NCI-H748 (cell line): ENCODE measurements at regions not wholly inside any gene's neighbourhood (a gene's known extent, or its start where the extent isn't known, plus 50 kb on each side); places are given as distances from the start of the nearest gene placed in this dataset.
"Not testable (repeated sequence)": the region's sequence is repeated elsewhere in the genome, so short reads cannot be mapped to it uniquely, and the experiment has no call there.

Experiments used
- DNase-seq: peaks from one replicate; lab custom pipeline; 2025; ENCODE audit not compliant: unreplicated experiment; lab: John Stamatoyannopoulos, UW

DNA sequence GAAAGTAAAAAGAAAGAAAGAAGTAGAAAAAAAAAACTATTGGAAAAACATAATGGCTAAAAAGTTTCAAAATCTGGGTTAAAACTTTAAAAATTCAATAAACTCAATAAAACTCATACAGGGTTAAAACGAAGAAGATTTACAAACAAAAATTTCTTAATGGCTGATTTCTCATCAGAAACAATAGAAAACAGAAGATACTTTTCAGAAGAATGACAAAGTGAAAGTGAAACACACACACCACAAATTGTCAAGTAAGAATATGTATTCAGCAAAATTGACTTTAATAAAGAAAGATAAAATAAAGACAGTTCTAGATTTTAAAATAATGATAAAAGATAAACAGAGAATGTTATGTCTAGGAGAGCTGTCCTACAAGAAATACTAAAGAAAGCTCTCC lies 618.9 kb upstream of the GJE1 start:
- peak; percentile 32 for DNase-seq

DNA sequence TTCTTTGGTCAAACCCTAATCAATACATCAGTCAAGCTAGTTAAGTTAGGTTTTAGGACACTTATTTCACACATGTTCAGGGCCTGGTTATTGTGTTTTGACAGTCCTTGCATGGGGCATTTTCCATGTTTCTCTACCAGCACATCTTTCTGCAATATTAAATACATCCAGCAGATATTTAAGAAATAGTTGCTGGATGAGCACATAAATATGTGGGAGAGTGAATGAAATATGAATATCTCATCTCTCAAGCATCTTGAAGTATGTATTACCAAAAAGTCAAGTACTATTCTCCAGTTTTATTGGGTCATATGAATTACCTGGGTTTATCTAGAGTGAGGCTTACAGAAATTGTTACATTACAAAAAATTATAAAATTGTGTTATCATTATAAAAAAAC lies 621.9 kb upstream of the GJE1 start:
- DNase-seq: no peak

DNA sequence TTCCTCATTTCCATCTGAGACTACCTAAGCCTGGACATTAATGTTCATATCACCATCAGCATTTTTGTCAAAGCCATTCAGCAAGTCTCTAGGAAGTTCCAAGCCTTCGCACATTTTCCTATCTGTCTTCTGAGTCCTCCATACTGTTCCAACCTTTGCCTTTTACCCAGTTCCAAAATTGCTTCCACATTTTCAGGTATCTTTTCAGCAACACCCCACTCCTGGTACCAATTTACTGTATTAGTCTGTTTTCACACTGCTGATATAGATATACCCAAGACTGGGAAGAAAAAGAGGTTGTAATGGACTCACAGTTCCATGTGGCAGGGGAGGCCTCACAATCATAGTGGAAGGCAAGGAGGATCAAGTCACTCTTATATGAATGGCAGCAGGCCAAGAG lies 626.7 kb upstream of the GJE1 start:
- DNase-seq: not testable (repeated sequence)

DNA sequence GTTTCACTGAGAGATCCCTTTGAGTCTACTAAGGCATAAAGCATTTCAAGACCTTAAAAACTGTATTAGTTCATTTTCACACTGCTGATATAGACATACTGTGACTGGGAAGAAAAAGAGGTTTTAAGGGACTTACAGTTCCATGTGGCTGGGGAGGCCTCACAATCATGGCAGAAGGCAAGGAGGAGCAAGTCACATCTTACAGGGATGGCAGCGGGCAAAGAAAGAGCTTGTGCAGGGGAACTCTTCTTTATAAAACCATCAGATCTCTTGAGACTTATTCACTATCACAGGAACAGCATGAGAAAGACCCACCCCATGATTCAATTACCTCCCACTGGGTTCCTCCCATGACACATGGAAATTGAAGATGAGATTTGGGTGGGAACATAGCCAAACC lies 628.4 kb upstream of the GJE1 start:
- not testable (repeated sequence) for DNase-seq

DNA sequence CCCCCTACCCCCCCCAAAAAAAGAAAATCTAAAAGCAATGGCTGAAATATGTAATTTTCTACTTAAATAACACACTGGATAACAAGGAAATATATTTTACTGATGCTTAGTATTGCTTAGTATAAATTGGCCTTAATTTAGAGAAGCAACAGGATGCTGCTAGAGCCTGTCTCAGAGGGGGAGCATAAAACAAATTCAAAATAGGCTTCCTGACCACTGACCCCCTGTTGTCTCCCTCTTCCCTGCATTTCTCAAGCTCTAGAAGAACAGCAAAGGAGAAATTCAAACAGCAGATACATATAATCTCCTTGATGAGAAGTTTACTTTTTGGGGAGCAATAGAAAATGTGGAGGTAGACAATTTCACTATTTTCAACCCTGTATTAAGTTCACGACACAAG lies 631.1 kb upstream of the GJE1 start:
- no peak for DNase-seq

DNA sequence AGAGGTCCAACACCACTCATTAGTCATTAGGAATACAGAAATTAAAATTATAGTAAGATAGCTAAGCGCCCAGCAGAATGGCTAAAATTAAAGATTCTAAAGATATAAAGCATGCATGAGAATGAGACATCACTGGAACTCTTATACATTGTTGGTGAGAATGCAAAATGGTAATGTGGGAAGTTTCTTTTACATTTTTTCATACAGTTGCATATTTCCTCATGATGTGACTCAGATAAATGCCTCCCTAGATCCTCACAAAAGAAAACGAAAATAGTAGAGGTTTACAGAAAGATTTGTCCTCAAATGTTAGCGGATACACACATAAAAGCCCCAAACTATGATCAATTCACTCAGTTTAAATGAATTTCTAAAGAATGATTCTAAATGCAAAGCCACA lies 633.7 kb upstream of the GJE1 start:
- no peak for DNase-seq

DNA sequence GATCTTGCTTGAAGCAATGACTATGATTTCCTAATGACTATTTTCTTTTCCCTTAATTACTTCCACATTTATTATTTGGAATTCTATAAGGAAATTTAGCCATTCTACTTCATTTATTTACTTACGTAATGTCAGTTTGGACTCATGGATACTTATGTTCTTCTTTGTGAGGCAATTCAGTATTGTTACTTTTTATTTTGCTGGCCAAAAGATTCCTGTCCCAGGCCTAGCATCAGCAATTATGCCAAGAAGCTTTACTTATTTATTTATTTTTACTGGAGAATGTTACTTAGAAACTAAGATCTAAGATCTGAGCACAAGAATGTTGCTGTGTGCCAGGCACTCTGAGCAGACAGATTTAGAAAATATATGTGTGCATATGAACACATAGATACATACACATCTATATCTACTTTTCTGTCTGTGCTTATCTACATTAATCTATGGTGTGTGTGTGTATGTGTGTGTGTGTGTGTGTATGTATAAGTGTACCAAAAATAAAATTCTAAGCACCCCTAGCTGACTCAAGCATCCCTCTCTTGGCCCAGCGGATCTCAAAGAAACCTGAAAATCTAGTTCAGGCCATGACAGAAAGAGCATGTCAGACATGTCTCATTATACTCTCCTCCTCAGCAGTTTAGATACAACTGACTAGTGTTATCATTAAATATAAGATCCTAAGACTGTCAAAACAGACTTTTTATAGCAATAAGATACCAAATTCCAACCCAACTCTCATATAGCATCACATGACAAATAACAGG lies 640.0 kb upstream of the GJE1 start:
- DNase-seq: peak; percentile 12

DNA sequence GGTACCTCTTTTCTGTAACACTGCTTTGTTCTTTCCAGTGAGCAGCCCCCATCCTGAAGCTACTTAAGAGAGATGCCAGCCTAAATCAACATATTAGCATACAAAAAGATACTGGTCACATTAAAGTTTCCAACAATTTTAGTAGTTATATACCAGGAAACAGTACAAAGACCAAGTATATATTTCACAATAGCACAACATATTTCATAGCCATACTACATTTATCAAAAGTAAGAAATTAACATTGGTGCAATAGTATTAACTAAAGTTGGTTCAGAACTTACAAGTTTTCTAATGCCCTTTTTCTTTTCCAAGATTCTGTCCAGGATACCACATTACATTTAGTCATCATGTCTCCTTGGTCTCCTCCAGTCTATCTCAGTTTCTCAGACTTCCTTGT lies 641.0 kb upstream of the GJE1 start:
- DNase-seq: no peak

DNA sequence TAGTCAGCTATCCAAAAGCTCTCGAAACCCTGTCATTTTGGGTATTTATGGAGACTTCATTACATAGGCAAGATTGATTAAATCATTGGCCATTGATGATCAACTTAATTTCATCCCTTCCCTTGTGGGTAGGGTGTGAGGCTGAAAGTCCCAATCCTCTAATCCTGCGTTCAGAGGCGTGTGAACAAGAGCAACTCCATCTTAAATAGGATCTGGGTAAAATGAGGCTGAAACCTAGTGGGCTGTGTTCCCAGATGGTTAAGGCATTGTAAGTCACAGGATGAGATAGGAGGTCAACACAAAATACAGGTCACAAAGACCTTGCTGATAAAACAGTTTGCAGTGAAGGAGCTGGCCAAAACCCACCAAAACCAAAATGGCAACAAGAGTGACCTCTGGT lies 641.7 kb upstream of the GJE1 start:
- no peak for DNase-seq

DNA sequence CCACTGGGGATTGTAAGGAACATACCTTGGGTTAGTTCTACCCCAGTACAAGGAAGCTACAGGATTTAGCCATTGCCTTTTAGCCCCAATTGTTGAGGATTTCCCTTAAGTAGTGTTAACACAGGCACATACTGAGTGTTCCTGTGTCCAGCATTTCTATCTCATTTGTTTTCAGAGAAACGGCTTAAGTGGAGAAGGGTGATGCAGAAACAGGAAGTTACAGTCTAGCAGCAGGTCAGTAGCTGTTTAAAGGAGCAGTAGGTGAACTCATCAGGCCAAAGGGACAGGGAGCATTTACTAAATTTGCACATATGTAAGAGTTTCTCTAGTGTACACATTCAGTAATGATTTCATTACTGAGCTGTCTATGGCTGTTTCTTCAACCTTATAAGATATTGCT lies 644.2 kb upstream of the GJE1 start:
- DNase-seq: peak; percentile 72

DNA sequence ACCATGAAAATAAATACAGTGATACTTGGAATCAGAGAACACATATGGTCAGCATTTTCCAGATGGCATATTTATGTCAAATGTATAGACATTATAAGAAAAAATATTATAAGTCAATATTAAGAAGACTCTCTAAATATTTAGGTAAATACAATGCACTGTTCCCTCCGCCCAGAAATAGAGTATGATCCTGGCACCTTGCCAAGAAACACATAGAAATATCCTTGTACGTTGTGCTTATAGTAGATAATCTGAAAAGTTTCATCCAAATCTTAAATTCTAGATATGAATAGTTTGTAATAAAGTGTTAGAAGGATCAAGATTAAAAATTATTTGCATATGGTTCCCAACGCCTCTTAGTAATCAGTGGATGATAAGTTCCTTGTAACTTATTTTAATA lies 645.8 kb upstream of the GJE1 start:
- no peak for DNase-seq

DNA sequence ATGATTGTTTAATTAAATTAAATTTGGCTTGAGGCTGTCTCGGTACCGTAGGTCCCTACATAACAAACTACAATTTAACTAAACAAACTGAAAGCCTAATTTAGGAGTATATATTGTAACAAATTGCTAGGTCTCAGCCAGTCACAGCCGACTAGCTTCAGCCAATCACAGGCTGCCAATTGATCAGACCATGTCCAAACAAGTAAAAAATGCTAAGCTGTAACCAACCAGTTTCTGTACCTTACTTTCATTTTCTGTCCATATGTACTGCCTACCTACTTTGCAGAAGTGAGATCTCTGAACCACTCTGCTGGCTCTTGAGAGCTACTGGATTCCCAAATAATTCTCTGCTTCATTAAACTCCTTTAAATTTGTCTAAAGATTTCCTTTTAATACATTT lies 648.0 kb upstream of the GJE1 start:
- peak; percentile 82 for DNase-seq

DNA sequence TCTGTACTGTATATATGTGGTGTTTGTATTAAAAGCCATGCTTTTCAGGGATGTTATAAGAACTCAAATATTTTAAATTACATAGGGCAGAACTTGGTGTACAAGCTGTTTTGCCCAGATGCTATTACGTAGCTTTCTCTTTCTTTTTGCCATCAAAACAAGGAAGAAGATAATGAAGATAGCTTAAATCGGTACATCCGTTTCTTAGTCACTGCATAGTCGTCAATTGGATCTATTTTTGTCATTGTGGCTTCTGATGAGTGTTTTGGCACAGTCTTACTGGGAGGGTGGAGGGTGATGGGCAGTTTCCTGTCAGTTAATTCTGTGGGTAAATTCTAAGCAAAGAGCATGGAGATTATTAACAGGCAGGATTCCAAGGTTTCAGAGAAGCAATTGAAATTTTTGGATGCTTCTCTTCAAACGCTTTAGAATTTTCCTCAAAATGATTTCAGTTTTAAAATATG lies 649.1 kb upstream of the GJE1 start:
- peak; percentile 92 for DNase-seq

DNA sequence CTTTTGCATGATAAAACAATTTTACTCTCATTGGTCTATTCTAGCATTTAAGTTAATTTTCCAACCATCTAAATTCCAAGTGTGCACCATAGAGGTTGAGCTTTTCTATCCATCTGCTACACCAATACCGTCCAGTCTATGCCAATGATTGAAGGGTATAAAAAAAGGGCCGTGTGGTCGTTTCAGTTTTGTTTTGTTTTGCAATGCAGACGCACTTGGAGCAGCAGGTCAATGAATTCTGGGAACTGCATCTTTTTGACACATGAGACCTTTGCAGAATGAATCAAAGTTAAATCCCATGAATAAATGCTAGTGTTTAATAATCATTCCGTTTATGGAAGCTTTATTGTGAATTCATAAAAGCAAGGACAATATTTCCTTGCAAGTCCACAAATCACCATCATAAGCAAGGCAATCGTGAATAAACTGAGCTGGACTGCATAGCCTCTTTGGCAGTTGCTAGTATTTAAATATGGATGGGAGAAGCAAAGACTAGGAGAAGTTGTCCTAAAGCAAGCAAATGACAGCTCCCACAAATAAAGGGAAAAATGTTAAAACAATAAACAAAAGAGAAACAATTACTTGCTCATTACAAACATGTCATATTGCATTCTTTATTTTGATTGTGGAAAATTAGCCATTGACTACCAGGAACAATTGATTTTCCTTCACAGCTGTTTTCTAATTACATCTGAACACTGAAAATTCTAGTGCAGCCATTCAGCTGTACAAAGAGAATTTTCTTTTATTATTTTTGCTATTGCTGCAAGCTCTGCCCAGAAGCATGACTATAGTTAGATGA lies 649.7 kb upstream of the GJE1 start:
- peak; percentile 86 for DNase-seq

DNA sequence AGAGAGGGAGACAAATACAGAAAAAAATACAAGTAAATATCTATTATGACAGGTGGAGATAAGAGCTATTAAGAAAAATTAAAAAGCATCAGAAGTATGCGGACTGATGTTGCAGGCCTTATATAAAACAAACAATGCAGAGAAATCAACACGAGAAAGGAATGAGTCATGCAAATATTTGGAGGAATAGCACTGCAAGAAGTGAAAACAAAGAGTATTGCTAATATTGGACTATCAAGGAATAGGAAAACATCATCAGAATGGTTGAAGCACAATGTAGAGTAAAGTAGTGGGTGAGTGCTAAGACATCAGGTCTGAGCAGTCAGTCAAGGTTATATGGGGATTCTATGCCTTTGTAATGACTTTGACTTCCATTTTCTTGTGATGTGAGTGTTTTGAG lies 657.5 kb upstream of the GJE1 start:
- DNase-seq: no peak

DNA sequence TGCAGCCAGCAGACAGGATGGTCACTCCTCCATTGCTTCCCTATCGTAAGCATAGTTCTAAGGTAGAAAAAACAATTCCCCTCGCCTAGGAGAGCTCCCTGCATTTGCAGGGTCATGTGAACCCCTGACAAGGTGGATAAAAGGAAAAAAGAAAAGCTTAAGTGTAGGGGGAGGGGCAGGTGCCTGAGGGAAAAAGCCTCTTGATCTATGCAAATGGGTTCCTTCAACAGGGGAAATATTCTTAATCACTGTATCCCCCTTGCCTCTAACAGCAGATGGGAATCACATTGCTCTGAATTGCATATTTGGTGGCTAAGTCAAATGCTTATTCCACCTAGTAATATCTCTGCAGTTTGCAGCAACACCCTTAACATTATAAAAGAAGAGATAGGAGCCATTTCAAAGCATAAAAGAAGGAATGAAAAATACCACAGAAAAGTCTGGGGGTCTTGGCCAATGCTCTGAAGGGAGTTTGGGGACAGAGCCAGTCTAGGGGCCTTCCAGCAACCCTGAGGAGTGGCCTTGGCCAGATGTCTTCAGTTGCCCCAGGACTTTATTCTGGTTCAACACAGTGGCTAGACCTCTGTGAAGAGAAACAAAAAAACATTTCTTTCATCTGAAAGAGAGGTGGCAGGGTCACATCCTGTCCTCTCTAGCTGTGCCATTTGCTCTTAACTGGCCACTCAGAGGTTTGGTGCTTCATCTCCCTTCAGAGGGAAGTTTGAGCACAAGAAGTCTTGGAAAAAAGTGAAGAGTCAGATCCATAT lies 660.4 kb upstream of the GJE1 start:
- DNase-seq: no peak

DNA sequence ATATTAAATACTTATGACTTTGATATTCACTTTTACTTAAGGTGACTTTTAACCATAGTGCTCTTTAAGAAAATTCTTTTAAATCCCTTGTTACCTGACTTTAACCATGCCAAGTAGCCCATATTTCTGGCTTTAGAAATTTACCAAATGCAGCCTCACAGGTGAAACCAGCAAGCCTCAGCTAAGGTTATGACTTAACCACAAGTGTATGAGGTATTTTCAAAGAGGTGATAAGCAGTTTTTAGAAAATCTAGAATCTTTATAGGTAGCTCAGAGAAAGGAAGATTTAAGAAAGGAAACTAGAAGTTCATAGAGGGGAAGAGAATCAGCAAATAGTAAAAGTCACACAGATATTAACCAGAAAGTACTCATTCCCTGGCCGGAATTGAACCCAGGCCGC lies 661.9 kb upstream of the GJE1 start:
- no peak for DNase-seq

DNA sequence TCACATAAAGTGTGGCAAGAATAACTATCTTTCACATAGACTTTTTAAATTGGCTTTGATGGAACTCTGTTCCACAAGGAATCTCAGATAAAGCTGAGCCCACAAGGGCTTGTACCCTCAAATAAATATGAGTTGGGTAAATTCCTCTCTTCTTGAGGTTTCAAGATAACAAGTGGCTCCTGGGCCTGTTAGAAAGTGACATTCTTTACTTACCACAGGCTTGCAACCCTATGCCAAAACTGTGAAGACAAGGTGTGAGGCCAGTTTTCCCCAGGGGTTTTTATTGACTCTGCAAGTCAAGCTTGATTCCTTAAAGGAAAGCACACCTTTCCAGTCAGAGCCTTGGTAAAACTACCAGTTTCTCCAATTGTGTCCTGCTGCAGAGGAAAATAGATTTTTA lies 664.8 kb upstream of the GJE1 start:
- DNase-seq: no peak

DNA sequence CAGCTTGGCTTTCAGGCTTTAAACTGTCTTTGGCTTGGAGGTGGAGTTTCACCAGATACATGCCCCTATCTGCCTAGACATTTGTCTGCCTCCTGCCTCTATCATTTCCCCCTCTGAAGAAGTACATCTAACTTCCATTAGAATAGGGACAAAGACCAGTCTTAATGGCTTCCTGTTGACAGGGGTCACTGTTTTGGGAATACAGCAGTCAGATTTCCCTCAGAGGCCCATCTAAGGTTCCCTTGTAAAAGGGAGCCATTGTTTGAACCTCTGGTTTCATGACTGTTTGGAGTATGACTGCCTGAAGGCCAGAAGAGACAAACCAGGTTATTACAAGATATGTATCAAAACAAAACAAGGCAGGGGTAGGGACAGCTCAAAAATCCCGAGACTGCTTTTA lies 665.7 kb upstream of the GJE1 start:
- peak; percentile 26 for DNase-seq

DNA sequence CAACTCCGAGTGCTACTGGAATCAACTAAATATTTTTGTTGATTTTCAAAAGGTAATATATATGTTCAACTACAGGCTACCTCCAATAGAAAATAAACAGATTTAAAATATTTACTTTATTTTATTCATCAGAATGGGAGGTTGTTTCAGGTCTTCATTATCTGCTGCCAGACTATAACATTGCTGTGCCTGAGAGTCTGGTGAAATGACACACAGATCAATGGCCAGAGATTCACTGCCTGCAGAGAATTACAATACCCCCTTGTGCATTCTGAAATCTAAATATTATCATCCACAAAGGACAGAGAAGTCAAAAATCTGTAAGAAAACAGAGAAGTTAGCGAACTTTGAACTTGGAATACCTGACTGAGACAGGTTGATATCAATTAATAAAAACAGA lies 667.8 kb upstream of the GJE1 start:
- DNase-seq: peak; percentile 84

DNA sequence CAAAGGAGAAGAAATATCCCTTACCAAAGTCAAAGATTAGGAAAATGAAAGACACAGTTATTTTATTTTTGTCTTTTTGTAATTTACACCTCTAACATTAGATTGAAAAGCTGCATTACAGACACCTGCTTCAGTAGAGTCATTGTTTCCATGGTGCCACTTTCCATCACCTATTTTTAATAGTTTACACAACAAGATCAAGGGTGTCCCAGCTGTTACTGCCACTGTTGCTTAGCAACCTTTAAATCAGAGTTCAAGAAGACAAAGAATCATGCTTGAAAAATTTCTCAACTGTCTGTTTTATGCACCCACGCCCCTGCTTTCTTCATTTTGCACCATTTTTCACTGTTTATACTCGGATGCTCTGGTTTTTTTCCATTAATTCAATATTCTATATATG lies 668.2 kb upstream of the GJE1 start:
- peak; percentile 99 for DNase-seq
